H9 (cell line): ENCODE measurements at regions not wholly inside any gene's neighbourhood (a gene's known extent, or its start where the extent isn't known, plus 50 kb on each side); places are given as distances from the start of the nearest gene placed in this dataset.

Experiments used
- DNase-seq: peaks from one replicate; pipeline ENCODE4 v3.0.0-alpha.2; 2017
- H2AFZ ChIP-seq: one replicate; pipeline ENCODE4 v1.6.1; 2013; ENCODE audit warnings: mild to moderate bottlenecking, low read length, control low read depth, moderate library complexity
- H2AK5ac ChIP-seq: 2 replicates; pipeline ENCODE4 v1.6.1; 2013; ENCODE audit warnings: low read length, control low read depth, mixed read lengths; ENCODE audit not compliant: insufficient read length
- H2BK120ac ChIP-seq: one replicate; pipeline ENCODE4 v1.6.1; 2013; ENCODE audit warnings: low read depth, mild to moderate bottlenecking, low read length, control low read depth, inconsistent platforms; ENCODE audit not compliant: poor library complexity, severe bottlenecking
- H2BK12ac ChIP-seq: 2 replicates; pipeline ENCODE4 v1.6.1; 2013; ENCODE audit warnings: low read length, control low read depth, mixed read lengths, low read depth; ENCODE audit not compliant: insufficient read length
- H2BK15ac ChIP-seq: 2 replicates; pipeline ENCODE4 v1.6.1; 2013; ENCODE audit warnings: low read depth, low read length, control low read depth
- H2BK20ac ChIP-seq: one replicate; pipeline ENCODE4 v1.6.1; 2013; ENCODE audit warnings: low read depth, mild to moderate bottlenecking, low read length, control low read depth, inconsistent platforms; ENCODE audit not compliant: poor library complexity, severe bottlenecking
- H2BK5ac ChIP-seq: 2 replicates; pipeline ENCODE4 v1.6.1; 2013; ENCODE audit warnings: low read length, control low read depth, mixed read lengths; ENCODE audit not compliant: insufficient read length
- H3K14ac ChIP-seq: 2 replicates; pipeline ENCODE4 v1.6.1; 2013; ENCODE audit warnings: low read length, control low read depth; ENCODE audit not compliant: insufficient read depth
- H3K18ac ChIP-seq: 2 replicates; pipeline ENCODE4 v1.6.1; 2013; ENCODE audit warnings: low read depth, mild to moderate bottlenecking, mixed read lengths, low read length, control low read depth; ENCODE audit not compliant: insufficient read length
- H3K23ac ChIP-seq: 2 replicates; pipeline ENCODE4 v1.6.1; 2013; ENCODE audit warnings: low read length, control low read depth, mixed read lengths, low read depth; ENCODE audit not compliant: insufficient read length
- H3K23me2 ChIP-seq: 2 replicates; pipeline ENCODE4 v1.6.1; 2013; ENCODE audit warnings: low read depth, mild to moderate bottlenecking, mixed read lengths, low read length, control low read depth; ENCODE audit not compliant: insufficient read length, poor library complexity, severe bottlenecking
- H3K27ac ChIP-seq: 2 replicates; pipeline ENCODE4 v1.5.1; 2013; ENCODE audit warnings: low read length, control low read depth, mixed read lengths, low read depth; ENCODE audit not compliant: insufficient read length
- H3K27me3 ChIP-seq: 2 replicates; pipeline ENCODE4 v1.6.1; 2013; ENCODE audit warnings: low read length, control low read depth, inconsistent platforms; ENCODE audit not compliant: insufficient read depth
- H3K4ac ChIP-seq: 2 replicates; pipeline ENCODE4 v1.6.1; 2013; ENCODE audit warnings: low read depth, mild to moderate bottlenecking, control low read depth, inconsistent platforms, low read length, moderate library complexity
- H3K4me1 ChIP-seq: 2 replicates; pipeline ENCODE4 v1.6.1; 2013; ENCODE audit warnings: low read length, control low read depth, inconsistent platforms; ENCODE audit not compliant: insufficient read depth
- H3K4me2 ChIP-seq: 2 replicates; pipeline ENCODE4 v1.6.1; 2013; ENCODE audit warnings: low read length, control low read depth, mixed read lengths; ENCODE audit not compliant: insufficient read length, insufficient read depth
- H3K56ac ChIP-seq: 2 replicates; pipeline ENCODE4 v1.6.1; 2013; ENCODE audit warnings: low read depth, mild to moderate bottlenecking, mixed read lengths, low read length, control low read depth; ENCODE audit not compliant: insufficient read length
- H3K79me1 ChIP-seq: 2 replicates; pipeline ENCODE4 v1.6.1; 2013; ENCODE audit warnings: low read depth, mild to moderate bottlenecking, moderate library complexity, low read length, control low read depth, inconsistent platforms; ENCODE audit not compliant: insufficient read depth, poor library complexity, severe bottlenecking
- H3K79me2 ChIP-seq: 2 replicates; pipeline ENCODE4 v1.6.1; 2013; ENCODE audit warnings: low read length, control low read depth, inconsistent platforms; ENCODE audit not compliant: insufficient read depth
- H3K9ac ChIP-seq: 2 replicates; pipeline ENCODE4 v1.6.1; 2013; ENCODE audit warnings: low read length, control low read depth, mixed read lengths; ENCODE audit not compliant: insufficient read length; ENCODE audit errors: extremely low read depth
- H3K9me3 ChIP-seq: one replicate; pipeline ENCODE4 v1.6.1; 2013; ENCODE audit warnings: low read depth, low read length, inconsistent platforms; ENCODE audit not compliant: control insufficient read depth
- H3T11ph ChIP-seq: one replicate; pipeline ENCODE4 v1.6.1; 2013; ENCODE audit warnings: mild to moderate bottlenecking, low read length, control low read depth, inconsistent platforms
- H4K20me1 ChIP-seq: one replicate; pipeline ENCODE4 v1.6.1; 2013; ENCODE audit not compliant: control insufficient read depth, insufficient read length, insufficient read depth
- H4K5ac ChIP-seq: 2 replicates; pipeline ENCODE4 v1.6.1; 2013; ENCODE audit warnings: low read depth, mild to moderate bottlenecking, mixed read lengths, low read length, control low read depth; ENCODE audit not compliant: insufficient read length
- H4K8ac ChIP-seq: replicated peaks from 2 replicates; pipeline ENCODE4 v1.6.1; 2013; ENCODE audit warnings: low read length, control low read depth, mixed read lengths, low read depth; ENCODE audit not compliant: insufficient read length
- H4K91ac ChIP-seq: 2 replicates; pipeline ENCODE4 v1.6.1; 2013; ENCODE audit warnings: low read depth, mild to moderate bottlenecking, moderate library complexity, mixed read lengths, low read length, control low read depth; ENCODE audit not compliant: insufficient read length
- H3K27ac Mint-ChIP-seq, 3 experiments: 2 replicates in 2 of 3; 3 replicates in 1 of 3; pipeline ENCODE4 v1.8.0; 2020 to 2021; ENCODE audit warnings: mixed read lengths in 3 of 3, mild to moderate bottlenecking in 1 of 3, moderate library complexity in 1 of 3
- H3K27me3 Mint-ChIP-seq: 2 replicates; pipeline ENCODE4 v1.8.0; 2021; ENCODE audit warnings: low read depth, mild to moderate bottlenecking, moderate library complexity, mixed read lengths
- H3K36me3 Mint-ChIP-seq, 3 experiments: 2 replicates in 2 of 3; 3 replicates in 1 of 3; pipeline ENCODE4 v1.8.0; 2020 to 2021; ENCODE audit warnings: low read depth in 3 of 3, mixed read lengths in 3 of 3; ENCODE audit not compliant: insufficient read depth in 1 of 3
- H3K4me1 Mint-ChIP-seq, 2 experiments: 2 replicates each; pipeline ENCODE4 v1.8.0; 2020; ENCODE audit warnings: mixed read lengths in 2 of 2
- H3K4me3 Mint-ChIP-seq, 2 experiments: 2 replicates in 1 of 2; 3 replicates in 1 of 2; pipeline ENCODE4 v1.8.0; 2020 to 2021; ENCODE audit warnings: mild to moderate bottlenecking in 2 of 2, mixed read lengths in 2 of 2, moderate library complexity in 1 of 2
- H3K9me3 Mint-ChIP-seq, 2 experiments: 2 replicates in 1 of 2; 3 replicates in 1 of 2; pipeline ENCODE4 v1.8.0; 2020; ENCODE audit warnings: mild to moderate bottlenecking in 2 of 2, mixed read lengths in 2 of 2, moderate library complexity in 1 of 2
- CTCF ChIP-seq: fragments of 200-600 bp; sonication (generic); conservative IDR thresholded peaks from 3 replicates; pipeline ENCODE4 v1.8.0; 2021; ENCODE audit warnings: antibody characterized with exemption, mild to moderate bottlenecking
- WGBS: extraction: QIAGEN DNeasy Blood & Tissue Kit; methylation state at CpG from one replicate; pipeline ENCODE4 v1.1.7; 2013; ENCODE audit warnings: missing lambda C conversion rate, low lambda C conversion rate, mixed read lengths; ENCODE audit not compliant: insufficient read length; ENCODE audit errors: extremely low coverage; 5-methylcytosine and 5-hydroxymethylcytosine counted together

- TF ChIP-seq CTCF = no peak
- H2BK20ac ChIP-seq = no peak overlapping the region
- no peaks in the 10 kb centered on the region; the same call in 1 of the 2 replicates for H3K4me1 ChIP-seq
- H2BK120ac ChIP-seq = no peak overlapping the region
- H3K27me3 ChIP-seq = no peaks in the 10 kb centered on the region
- H3K56ac ChIP-seq = no peak overlapping the region
- no peak overlapping the region for H3K23ac ChIP-seq
- no peak overlapping the region for H3K9ac ChIP-seq
- Mint-ChIP-seq H3K4me3 (no peak overlapping the region), H3K36me3 (no peaks in the 10 kb centered on the region), H3K9me3 (no peaks in the 10 kb centered on the region; a peak in 1 of 5 replicates), H3K27ac (no peak overlapping the region; a peak in 1 of 7 replicates), H3K27me3 (no peaks in the 10 kb centered on the region), H3K4me1 (peaks cover 21% of the 10 kb centered on the region in 2 experiments)
- H3K4ac ChIP-seq = no peak overlapping the region
- H4K91ac ChIP-seq = no peak overlapping the region
- no peak overlapping the region for H2BK15ac ChIP-seq
- no peak overlapping the region for H3T11ph ChIP-seq
- no peak overlapping the region for H2BK12ac ChIP-seq
- no peak overlapping the region for H3K18ac ChIP-seq
- no peaks in the 10 kb centered on the region for H3K23me2 ChIP-seq
- whole genome bisulfite sequencing = no CpG with 5 or more reads among the region's 4 CpGs
- no peaks in the 10 kb centered on the region for H3K79me2 ChIP-seq
- no peaks in the 10 kb centered on the region for H4K20me1 ChIP-seq
- no peak overlapping the region for H3K14ac ChIP-seq
- H2AK5ac ChIP-seq = no peak overlapping the region
- H2BK5ac ChIP-seq = no peak overlapping the region
- no peak overlapping the region for H4K8ac ChIP-seq
- H3K79me1 ChIP-seq = no peaks in the 10 kb centered on the region
- no peak overlapping the region for H4K5ac ChIP-seq
- no peaks in the 10 kb centered on the region for H3K9me3 ChIP-seq
- H3K4me2 ChIP-seq = no peak overlapping the region
- H3K27ac ChIP-seq = no peak overlapping the region
- no peak for DNase-seq
- no peak overlapping the region for H2AFZ ChIP-seq
Measured at GRCh38 chr6:112744827-112745226, 397.7 kb downstream of the RFPL4B start.
